ENCODE measurements at regions not wholly inside any gene's neighbourhood (a gene's known extent, or its start where the extent isn't known, plus 50 kb on each side); places are given as distances from the start of the nearest gene placed in this dataset.

DNA sequence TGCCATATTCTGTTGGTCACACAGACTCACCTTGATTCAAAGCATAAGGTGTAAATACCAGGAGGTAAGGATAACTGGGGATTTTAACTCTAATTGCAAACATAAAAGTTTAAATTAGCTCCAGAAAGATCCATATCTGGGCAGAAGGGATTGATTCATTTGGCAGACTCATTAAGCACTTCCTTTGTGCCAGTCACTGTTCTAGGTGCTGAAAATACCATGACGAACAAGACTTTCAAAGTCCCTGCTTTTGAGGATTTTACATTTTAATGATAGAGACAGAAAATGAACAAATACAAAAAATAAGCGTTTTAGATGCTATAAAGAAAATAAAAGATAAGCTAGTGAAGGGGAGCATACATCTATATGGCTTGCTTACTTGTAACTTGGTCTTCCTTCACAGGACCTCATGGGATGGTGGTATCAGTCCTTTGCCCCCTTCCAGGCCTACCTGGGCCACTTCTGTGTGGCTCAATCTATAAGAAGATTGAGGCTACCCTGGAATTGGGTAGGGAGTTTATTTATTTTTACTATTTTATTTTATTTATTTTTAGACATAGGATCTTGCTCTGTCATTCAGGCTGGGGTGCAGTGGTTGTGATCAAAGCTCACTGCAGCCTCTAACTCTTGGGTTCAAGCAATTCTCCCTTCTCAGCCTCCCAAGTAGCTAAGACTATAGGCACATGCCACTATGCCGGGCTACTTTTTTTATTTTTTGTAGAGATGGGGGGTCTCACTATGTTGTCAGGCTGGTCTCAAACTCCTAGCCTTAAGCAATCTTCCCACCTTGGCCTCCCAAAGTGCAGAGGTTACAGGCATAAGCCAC is 212.8 kb downstream of the MYCN start:
- no peak overlapping the region for H3K56ac ChIP-seq (ENCODE audit: extremely low read depth, insufficient read depth, low read length)
- H3K18ac ChIP-seq (ENCODE audit: low read depth, low read length) = no peak overlapping the region
- dilution Hi-C loops (cut with HindIII; ENCODE audit: low sequenced_read_pairs, unreplicated experiment) (no loop called here), intact Hi-C loops (cut with micrococcal nuclease) (no loop called here), in situ Hi-C loops (cut with MboI; ENCODE audit: low sequenced_read_pairs) (no loop called here)
- no peak overlapping the region for H4K91ac ChIP-seq (ENCODE audit: insufficient read depth, low read depth, low read length)
- no peak overlapping the region for H2AK9ac ChIP-seq (replicated peaks; ENCODE audit: low read depth, low read length, poor library complexity)
- no peak overlapping the region for H3K4me3 ChIP-seq (ENCODE audit: insufficient read depth, low read depth, low read length)
- CTCF ChIA-PET = no interaction called here
- H3K4me2 ChIP-seq (ENCODE audit: low read depth, low read length) = no peak overlapping the region
- no TSS peak for BruUV-seq (replicated peaks)
- no peaks in the 10 kb centered on the region for H4K20me1 ChIP-seq (ENCODE audit: insufficient read depth, low read length)
- no peaks in the 10 kb centered on the region for H3K4me1 ChIP-seq (ENCODE audit: control insufficient read depth, insufficient read depth, low read length)
- no peak overlapping the region for H2BK5ac ChIP-seq (ENCODE audit: low read depth, low read length, poor library complexity, severe bottlenecking)
- no peaks in the 10 kb centered on the region for H3K9me1 ChIP-seq (ENCODE audit: insufficient read depth, low read length)
- no peak overlapping the region for H2BK15ac ChIP-seq (ENCODE audit: low read depth, low read length)
- TF ChIP-seq, protein P1, sequence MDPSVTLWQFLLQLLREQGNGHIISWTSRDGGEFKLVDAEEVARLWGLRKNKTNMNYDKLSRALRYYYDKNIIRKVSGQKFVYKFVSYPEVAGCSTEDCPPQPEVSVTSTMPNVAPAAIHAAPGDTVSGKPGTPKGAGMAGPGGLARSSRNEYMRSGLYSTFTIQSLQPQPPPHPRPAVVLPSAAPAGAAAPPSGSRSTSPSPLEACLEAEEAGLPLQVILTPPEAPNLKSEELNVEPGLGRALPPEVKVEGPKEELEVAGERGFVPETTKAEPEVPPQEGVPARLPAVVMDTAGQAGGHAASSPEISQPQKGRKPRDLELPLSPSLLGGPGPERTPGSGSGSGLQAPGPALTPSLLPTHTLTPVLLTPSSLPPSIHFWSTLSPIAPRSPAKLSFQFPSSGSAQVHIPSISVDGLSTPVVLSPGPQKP (IDR thresholded peaks at IDR 0.05; ENCODE audit: borderline replicate concordance, low read depth, low read length) = no peak
- TF ChIP-seq, protein P2, sequence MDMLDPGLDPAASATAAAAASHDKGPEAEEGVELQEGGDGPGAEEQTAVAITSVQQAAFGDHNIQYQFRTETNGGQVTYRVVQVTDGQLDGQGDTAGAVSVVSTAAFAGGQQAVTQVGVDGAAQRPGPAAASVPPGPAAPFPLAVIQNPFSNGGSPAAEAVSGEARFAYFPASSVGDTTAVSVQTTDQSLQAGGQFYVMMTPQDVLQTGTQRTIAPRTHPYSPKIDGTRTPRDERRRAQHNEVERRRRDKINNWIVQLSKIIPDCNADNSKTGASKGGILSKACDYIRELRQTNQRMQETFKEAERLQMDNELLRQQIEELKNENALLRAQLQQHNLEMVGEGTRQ (IDR thresholded peaks at IDR 0.05; ENCODE audit: low read depth, low read length) = no peak
- TF ChIP-seq MXI1 (IDR thresholded peaks at IDR 0.05; ENCODE audit: borderline replicate concordance, low read depth, low read length) (no peak), BHLHE40 (IDR thresholded peaks at IDR 0.05; ENCODE audit: low read depth, low read length) (no peak), NFE2L2 (IDR thresholded peaks at IDR 0.05; ENCODE audit: low read depth, low read length) (no peak), POLR2A (IDR thresholded peaks at IDR 0.05; ENCODE audit: low read depth, low read length) (no peak)
- TF ChIP-seq, protein P3, sequence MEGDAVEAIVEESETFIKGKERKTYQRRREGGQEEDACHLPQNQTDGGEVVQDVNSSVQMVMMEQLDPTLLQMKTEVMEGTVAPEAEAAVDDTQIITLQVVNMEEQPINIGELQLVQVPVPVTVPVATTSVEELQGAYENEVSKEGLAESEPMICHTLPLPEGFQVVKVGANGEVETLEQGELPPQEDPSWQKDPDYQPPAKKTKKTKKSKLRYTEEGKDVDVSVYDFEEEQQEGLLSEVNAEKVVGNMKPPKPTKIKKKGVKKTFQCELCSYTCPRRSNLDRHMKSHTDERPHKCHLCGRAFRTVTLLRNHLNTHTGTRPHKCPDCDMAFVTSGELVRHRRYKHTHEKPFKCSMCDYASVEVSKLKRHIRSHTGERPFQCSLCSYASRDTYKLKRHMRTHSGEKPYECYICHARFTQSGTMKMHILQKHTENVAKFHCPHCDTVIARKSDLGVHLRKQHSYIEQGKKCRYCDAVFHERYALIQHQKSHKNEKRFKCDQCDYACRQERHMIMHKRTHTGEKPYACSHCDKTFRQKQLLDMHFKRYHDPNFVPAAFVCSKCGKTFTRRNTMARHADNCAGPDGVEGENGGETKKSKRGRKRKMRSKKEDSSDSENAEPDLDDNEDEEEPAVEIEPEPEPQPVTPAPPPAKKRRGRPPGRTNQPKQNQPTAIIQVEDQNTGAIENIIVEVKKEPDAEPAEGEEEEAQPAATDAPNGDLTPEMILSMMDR (conservative IDR thresholded peaks at IDR 0.05; ENCODE audit: low read depth, low read length) = no peak
- no peak overlapping the region for H2BK120ac ChIP-seq (ENCODE audit: low read depth, low read length)
- H3K27ac ChIP-seq (ENCODE audit: insufficient read depth, low read length) = no peak overlapping the region
- no peak overlapping the region for H3K23ac ChIP-seq (ENCODE audit: low read depth, low read length)
- no peak for ATAC-seq (ENCODE audit: low read depth)
- H3K27me3 ChIP-seq (ENCODE audit: control insufficient read depth, insufficient read depth, low read length) = no peaks in the 10 kb centered on the region
- H3K79me1 ChIP-seq (ENCODE audit: low read depth in 1 of 2, low read length in 2 of 2) = no peaks in the 10 kb centered on the region
- no peak overlapping the region for H4K8ac ChIP-seq (ENCODE audit: low read depth in 2 of 2, low read length in 2 of 2)
- no peak overlapping the region for H4K5ac ChIP-seq (ENCODE audit: low read depth, low read length)
- peaks cover 18% of the 10 kb centered on the region for H3K9me3 ChIP-seq (ENCODE audit: control insufficient read depth, insufficient read depth, low read length)
- no peak overlapping the region for H3K14ac ChIP-seq (replicated peaks; ENCODE audit: low read depth, low read length)
- no peak overlapping the region for H2AK5ac ChIP-seq (ENCODE audit: low read depth, low read length)
- H2BK20ac ChIP-seq (ENCODE audit: low read depth, low read length) = no peak overlapping the region
- H3K9ac ChIP-seq (ENCODE audit: low read depth, low read length) = no peak overlapping the region
- H2AFZ ChIP-seq (replicated peaks; ENCODE audit: low read length, poor library complexity) = no peak overlapping the region
- H3K36me3 ChIP-seq (ENCODE audit: control insufficient read depth, insufficient read depth, low read length) = no peaks in the 10 kb centered on the region
- DNase-seq = no peak
- WGBS, 2 experiments (ENCODE audit: extremely low coverage in 2 of 2, insufficient read length in 1 of 2) = no CpG with 5 or more reads among the region's 3 CpGs
- no peak overlapping the region for H3K4ac ChIP-seq (ENCODE audit: low read depth, low read length)
- POLR2A ChIA-PET (ENCODE audit: unreplicated experiment) = no interaction called here

All from IMR-90 (cell line).